IPS-NIHi7 (cell line): ENCODE measurements at regions not wholly inside any gene's neighbourhood (a gene's known extent, or its start where the extent isn't known, plus 50 kb on each side); places are given as distances from the start of the nearest gene placed in this dataset.

Experiments
- DNase-seq: peaks from one replicate; pipeline ENCODE4 v3.0.0; 2012; ENCODE audit warnings: mixed read lengths; ENCODE audit errors: extremely low spot score

DNA sequence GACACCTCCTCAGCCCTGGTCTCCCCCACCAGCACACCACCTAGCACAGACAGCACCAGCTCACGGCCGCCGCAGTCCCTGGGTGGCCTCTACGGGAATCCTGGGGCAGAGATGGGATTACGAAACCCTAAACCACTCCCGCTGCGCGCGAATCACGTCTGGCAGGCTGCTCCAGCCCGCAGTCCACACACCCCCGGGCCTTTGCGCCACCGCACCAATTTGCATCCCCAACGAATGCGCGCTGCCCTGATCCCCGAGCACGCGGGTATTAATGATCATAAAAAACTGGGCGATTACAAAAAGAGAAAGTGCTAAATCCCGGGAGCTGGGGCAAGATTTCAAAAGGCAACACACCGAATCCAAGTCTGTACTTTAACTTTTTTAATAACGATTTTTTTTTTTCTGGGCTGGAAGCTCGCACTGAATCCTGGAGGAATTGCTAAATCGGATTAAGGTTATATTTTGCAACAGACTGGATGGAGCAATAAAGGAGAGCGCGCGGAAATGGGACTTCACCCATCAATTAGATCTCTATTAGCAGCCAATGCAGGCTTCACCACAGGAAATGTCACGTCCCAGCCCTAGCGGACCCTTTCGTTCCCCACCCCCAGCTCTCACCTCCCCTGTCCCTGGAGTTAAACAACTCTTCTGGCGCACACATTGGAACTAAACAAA, 69.8 kb upstream of the TMEM33 start:
- peak; percentile 40 for DNase-seq

DNA sequence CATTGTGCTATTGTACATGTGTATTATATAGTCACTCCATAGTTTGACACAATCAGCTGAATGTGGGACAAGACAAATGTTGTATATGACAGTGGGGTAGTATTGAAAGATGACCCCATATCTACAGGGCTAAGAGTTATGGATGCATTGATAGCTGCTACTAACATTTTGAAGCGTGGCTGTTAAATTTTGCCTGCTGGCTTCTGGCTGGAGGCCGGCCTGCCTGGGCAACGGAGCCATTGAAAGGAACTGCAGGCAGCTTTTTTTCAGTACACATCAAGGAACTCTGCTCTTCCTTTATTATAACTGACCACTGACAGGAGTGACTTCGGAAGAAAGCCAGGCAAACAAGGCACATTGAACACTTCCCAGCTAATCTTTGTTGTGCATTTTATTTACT, 76.1 kb upstream of the TMEM33 start:
- DNase-seq, result no peak

DNA sequence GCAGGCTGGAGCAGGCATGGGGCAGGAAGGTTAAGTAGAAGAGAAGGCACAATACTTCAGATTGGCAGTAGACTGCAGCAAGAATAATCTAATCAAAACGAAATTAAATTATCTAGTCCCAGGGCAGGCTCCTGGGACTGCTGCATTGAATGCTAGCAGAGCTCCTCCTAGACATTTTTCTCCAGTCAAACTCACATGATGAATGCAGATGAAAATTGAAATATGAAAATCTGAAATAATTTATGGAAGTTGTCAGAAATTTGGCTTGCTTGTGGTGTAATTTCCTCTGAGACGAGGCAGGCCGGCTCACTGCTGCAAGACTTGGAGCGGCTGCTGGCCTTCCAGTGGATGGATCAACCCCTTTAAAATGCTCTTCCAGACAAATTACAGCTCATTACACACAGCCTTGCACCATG, 78.0 kb upstream of the TMEM33 start:
- no peak for DNase-seq

DNA sequence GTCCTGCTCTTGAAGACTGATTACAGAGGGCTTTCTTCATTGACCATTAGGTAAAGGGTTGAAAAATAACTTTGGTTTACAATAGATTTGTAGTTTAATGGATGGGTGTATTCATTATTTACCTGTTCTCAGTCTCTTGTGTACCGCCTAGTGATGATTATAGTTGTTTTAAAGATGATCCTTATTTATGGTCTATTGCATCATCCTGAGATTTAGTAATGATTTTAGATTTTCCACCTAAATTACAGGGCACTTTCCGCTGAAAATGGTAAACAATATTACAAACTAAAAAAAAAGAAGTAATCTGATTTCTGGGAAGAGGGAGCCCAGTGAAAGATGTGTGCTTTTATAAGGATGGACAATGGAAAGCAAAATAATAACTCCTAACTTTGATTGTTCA, 78.4 kb upstream of the TMEM33 start:
- DNase-seq, result no peak

DNA sequence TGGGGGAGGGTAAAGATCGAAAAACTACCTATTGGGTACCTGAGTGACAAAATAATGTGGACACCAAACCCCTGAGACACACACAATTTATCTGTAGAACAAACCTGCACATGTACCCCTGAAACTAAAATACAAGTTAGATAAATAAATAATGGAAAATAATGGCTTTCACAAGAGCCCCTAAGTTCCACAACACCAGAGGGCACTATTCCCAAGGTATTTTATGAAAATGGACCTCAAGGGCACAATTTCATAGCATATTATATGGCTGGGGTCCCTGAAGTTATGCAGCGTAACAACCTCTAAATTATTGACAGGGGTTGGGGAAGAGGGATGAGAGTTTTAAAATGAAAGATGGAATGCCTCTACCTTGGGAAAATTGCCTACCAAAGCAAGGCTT, 81.3 kb upstream of the TMEM33 start:
- no peak for DNase-seq

DNA sequence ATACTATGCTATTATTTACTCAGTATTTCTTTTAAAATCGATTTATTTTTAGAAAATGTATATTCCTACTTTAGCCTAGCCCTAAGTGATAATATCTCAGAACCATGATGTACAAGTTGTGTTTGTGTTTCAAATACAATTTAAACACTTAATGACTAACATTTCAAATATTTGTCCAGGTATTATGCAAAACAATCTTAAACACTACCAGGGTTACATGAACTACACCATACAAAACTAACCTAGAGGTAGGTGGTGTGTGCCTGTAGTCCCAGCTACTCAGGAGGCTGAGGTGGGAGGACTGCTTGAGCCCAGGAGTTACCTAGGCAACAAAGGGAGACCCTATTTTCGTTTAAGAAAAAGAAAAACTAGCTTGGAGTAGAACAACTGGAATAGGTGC, 83.0 kb upstream of the TMEM33 start:
- DNase-seq, result no peak

DNA sequence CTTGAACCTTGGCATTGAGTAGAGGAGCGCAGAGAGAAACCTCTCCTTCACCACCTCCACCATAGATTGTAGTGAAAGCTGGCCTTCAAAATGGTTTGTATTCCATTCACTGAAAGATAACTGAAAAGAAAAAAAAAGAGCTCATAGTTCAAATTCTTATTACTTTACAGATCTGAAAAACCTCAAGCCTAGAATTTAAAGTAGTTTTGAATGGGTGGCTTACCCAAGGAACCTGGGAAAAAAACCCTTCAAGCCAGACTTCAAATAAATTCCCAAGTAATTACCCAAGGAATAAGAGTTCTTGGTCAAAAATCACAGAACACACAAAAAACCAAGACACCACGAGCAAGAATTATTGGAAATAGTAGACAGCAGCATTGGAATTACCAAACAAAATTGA, 83.6 kb upstream of the TMEM33 start:
- DNase-seq, result no peak

DNA sequence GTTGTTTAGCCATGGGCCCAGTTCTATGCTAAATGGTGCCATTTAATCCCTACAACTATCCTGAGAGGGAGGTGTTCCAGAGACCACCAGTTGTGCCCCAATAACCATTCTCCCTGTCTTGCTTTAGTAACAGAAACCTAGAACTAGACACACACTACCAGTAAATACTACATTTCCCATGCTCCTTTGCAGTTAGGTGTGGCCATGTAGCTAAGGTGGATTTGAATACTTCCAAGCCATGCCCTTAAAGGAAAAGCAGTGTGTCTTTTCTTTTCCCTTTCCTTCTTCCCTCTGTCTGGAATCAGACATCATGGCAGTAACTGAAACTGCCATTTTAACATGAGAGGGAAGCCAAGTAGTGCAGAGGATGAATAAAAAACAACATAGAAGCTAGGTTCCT, 90.9 kb upstream of the TMEM33 start:
- no peak for DNase-seq

DNA sequence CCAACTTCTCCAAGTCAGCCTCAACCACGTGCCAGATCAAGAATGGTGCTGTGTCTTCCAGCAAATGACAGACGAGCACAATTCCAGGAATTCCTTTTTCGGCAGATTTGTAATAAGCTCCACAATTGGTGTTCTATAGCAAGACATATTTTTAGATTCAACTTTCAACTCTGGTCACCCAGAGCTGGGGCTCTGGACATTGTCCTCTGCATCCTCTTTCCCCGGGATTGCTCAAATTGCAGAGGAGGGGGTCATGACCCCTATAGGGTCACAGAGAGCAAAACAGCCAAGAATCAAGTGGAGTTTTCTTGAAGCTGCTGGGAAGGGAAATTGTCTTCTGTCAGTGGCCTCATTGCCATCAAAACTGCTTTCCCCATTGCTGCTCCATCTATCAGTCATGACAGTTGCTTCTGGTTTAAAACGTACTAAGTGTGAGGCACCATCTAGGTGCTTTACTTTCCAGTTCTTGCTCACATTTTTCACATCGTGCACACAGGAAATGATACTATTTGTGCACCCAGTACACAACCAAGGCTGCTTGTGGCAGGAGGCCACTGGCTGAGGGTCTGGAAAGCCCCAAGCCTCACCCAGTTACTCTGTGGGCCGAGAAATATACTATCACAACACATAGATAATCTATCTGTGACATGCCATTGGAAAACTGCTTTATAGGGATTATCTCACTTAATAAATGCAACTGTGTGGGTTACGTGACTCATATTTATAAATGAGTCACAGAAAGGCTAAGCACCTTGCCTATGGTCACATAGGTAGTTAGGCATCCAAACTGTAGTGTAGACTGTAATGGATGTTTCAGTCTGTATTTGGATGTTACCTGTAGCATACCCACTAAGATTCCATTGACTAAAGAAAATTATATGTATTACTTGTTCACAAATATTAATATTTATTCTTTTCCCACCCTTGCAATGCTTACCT, 91.7 kb upstream of the PHOX2B start:
- no peak for DNase-seq

DNA sequence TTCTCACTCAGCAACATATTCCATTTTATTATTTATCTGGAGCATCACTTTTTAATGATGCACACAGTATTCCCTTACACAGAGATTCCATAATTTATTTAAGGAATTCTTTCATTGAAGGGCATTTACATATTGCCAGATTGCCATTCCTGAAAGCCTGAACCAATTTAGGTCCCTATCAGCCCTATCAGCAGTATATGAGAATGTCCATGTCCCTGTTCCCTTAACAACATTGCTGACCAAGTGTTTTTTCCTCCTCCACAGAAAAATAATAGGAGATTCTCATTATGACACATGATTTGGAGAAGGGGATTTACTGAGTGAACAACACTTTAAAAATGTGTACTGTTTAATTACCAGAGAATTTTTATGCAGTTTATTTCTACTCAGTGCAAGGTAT, 90.1 kb upstream of the PHOX2B start:
- no peak for DNase-seq

DNA sequence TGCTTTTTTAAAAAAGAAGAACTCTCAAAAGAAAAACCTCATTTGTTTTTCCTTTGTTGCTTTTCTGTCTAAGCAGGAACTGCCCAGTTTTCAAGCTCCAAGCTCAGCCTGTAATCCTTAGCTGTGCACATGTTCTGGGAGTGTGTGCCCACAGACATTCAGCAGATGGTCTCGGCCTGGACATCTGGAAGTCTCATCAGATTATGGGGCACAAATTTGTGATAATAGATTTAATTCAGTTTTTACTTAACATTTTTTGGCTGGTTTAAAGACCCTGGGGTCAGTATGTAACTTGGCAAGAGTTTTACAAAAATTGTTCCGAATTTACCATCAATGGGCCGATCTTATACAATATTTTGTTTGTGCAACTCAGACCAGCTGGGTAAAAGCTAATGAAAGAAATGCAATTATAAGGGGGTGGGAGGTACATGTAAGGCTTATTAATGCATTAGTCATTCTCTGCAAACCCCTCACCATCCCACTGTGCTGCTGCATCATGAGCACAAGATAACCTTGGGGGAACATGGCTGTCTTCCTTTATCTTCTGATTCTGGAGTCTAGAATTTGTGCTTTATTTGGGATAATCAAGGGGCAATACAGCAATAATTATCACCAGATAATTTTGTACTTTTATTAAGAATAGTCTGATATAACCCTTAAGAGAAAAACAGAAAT, 86.9 kb upstream of the PHOX2B start:
- no peak for DNase-seq

DNA sequence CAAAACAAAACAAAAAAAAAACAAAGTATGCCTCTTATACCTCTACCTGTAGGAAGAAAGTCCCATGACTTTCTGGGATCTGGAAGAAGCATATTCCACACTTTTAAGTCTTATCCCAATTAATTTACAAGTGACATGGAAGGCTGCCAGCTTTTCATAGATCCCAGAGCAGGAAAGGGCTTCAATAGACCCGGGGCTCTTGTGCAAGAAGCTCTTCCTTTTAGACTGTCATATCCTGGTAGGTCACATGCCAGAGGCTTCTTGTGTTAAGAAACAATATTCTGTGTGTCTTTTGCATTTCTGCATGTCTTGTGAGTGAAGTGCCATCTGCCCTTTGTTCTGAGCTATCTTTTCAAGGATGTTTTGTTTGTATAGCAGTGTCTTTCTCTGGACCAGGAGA, 84.4 kb upstream of the PHOX2B start:
- no peak for DNase-seq

DNA sequence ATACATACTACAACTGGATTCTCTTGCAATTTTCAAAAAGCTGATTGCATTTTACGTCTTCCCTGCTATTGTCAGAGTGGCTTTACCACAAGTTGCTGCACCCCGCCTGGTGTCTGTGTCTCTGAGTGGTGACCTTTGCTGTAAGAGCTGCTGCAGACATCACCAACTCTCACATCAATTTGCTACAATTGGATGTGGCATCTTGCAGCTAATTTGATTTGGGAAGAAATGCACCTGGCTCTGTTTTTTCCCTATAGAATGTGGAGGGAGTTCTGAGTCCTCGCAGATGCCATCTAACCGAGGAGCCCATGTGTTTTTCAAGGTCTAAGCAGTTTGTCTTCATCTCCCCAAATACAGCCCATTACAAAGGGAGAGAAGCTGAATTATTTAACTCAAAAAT, 73.8 kb upstream of the PHOX2B start:
- no peak for DNase-seq

DNA sequence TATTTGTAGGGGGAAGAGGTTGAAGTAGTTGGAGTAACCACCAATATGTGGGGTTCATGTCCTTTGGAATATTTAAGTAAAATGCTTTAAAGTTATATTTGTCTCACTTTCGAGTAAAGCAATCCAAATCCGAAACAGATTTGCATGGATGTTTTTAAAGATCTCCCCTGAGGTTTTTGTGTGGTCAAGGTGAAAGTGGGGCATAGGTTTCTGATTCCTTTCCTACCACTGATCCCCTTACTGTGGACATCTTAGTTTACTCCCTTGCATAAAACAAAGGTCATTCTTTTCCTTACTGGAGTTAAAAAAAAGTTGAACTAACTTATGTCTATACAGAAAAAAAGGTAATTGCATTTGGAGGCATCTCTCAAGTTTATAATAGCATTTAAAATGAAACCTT, 71.9 kb upstream of the PHOX2B start:
- DNase-seq, result no peak

DNA sequence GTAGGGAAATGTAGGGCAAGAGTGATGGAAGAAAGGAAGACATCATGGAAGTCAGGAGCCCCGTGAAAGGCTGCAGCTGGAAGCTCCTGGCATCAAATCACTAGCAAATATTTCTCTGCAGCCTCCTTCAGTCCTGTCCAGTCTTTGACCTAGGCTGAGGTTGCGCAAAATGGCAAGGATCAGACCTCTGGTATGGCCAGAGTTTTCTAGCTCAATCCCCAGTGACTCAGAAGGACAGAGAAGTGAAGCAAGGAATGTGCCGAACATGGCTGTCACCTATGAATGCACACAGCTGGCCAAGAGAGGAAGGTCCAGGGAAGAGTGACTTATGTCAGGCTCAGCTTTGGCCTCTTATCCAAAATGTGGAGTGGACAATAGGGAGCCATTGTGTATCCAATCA, 71.1 kb upstream of the PHOX2B start:
- DNase-seq, result no peak

DNA sequence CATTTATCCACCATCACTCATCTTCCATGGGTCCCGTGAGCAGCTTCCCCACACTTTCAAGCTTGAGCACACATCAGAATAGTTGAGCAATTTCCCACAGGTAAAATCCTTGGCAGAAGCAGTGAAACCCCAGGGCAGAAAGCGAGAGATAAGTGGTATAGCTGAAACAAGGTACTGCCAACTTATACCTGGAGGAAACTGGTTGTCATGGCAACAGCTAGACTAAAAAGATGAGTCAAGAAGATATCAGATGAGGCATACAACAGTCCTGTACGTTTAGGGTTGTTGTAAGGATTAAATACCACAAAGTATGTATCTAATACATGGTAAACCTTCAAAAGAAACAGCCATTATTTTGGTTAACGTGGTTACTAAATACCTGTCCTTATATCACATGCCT, 66.9 kb upstream of the PHOX2B start:
- DNase-seq, result no peak

DNA sequence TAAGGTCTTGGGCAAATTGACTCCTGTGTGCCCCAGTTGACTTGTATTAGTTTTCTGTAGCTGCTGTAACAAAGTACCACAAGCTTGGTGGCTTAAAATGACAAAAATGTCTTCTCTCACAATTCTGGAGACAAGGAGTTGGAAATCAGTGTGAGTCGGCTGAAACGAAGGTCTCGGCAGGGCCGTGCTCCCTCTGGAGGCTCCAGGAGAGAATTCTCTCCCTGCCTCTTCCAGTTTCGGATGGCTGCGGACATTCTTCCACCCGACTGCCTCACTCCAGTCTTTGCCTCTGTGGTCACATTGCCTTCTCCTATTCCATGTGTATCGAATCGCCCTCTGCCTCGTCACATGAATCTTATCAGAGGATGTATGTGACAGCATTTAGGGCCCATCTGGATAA, 66.0 kb upstream of the PHOX2B start:
- DNase-seq, result peak; percentile 54

DNA sequence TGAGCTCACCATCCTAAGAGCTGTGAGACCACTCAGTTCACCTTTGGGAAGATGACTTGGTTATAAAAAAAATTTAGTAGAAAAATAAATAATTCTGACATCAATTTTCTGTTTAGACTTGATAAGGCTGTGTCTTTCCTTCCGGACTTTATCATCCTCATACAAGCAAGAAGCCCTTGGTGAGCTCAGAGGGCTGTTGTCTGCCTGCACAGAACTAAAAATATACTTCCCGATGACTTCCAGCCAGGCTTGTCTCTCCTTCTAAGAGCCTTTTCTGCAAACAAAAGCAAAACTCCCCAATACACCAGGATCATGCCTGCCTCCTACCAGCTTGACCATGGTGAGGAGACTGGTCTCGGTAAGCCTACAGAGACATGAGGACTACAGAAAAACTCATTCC, 58.3 kb upstream of the PHOX2B start:
- DNase-seq, result no peak

DNA sequence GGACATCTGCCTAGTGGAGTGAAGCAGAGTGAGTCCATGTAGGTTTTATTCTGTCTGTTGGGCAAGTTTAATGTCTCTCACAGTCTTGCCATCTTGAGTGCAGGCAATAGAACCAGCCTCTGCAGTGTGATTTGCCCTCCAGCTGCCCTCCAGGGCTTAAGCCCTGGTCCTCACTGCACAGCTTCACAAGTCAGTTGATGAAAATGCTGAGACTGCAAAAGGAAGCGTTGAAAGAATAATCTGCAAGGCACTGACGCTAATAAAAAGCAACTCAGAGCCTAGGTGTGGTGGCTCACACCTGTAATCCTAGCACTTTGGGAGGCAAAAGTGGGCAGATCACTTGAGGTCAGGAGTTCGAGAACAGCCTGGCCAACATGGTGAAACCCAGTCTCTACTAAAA, 54.1 kb upstream of the PHOX2B start:
- DNase-seq, result no peak

DNA sequence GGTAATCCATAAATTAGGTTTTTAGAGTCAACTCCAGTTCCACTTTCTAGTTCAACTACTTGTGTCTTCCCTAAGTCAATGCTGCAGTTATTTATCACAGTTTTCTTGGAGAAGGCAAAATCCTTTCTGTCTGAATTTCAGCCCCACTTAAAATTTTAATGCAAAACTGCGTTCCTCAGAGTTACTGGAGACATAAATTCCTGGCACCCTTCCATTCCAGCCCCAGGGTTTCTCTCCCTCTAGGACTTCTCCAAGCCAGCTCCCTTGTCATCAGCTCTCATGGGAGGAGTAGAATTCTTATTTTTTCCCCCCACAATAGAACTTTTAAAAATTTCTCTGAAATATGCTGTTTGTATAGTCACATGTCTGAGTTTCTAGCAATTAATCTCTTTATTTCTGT, 50.6 kb upstream of the PHOX2B start:
- DNase-seq, result no peak
